Calu3 (cell line): ENCODE measurements at regions not wholly inside any gene's neighbourhood (a gene's known extent, or its start where the extent isn't known, plus 50 kb on each side); places are given as distances from the start of the nearest gene placed in this dataset.

Source experiments
- BruUV-seq: library from RNA; stranded (reverse); fragments of 400-500 nt; replicated peaks from 2 replicates; lab custom pipeline; 2021; lab: Mats Ljungman, UMichigan
- CTCF ChIA-PET: fragments of 300-600 bp; sonication (Branson Sonifier 250); formaldehyde crosslinking; loops from one replicate; lab custom pipeline; 2022; ENCODE audit warnings: antibody characterized with exemption; lab: Charles Lee
- DNase-seq: peaks from one replicate; pipeline ENCODE4 v3.0.0; 2022
- H3K27ac Mint-ChIP-seq: one replicate; pipeline ENCODE4 v1.8.0; 2022; ENCODE audit warnings: mixed read lengths; ENCODE audit not compliant: unreplicated experiment
- H3K27me3 Mint-ChIP-seq: one replicate; pipeline ENCODE4 v1.8.0; 2022; ENCODE audit warnings: mixed read lengths; ENCODE audit not compliant: unreplicated experiment
- H3K36me3 Mint-ChIP-seq: one replicate; pipeline ENCODE4 v1.8.0; 2022; ENCODE audit warnings: mild to moderate bottlenecking, moderate library complexity, mixed read lengths; ENCODE audit not compliant: insufficient read depth, unreplicated experiment
- H3K4me1 Mint-ChIP-seq: one replicate; pipeline ENCODE4 v1.8.0; 2022; ENCODE audit warnings: mild to moderate bottlenecking, low read depth, mixed read lengths; ENCODE audit not compliant: unreplicated experiment
- H3K4me3 Mint-ChIP-seq: one replicate; pipeline ENCODE4 v1.8.0; 2022; ENCODE audit warnings: mild to moderate bottlenecking, low read depth, moderate library complexity, mixed read lengths; ENCODE audit not compliant: unreplicated experiment
- H3K9me3 Mint-ChIP-seq: one replicate; pipeline ENCODE4 v1.8.0; 2022; ENCODE audit warnings: low read depth, mixed read lengths; ENCODE audit not compliant: unreplicated experiment
- CTCF ChIP-seq: fragments of 200-600 bp; IDR thresholded peaks from one replicate; pipeline ENCODE4 v1.8.0; 2022; ENCODE audit warnings: antibody characterized with exemption; ENCODE audit not compliant: unreplicated experiment
- intact Hi-C: fragments of 100-400 bp; cut with micrococcal nuclease; formaldehyde crosslinking; loops from one replicate; pipeline ENCODE4 v1.10.0; 2022; ENCODE audit not compliant: unreplicated experiment

- no peaks in the 10 kb centered on the region for H3K27me3 Mint-ChIP-seq
- DNase-seq, result no peak
- no peak overlapping the region for H3K4me3 Mint-ChIP-seq
- no peak overlapping the region for H3K27ac Mint-ChIP-seq
- peaks cover 11% of the 10 kb centered on the region for H3K4me1 Mint-ChIP-seq
- CTCF ChIA-PET, result no interaction called here
- intact Hi-C loops, result no loop called here
- H3K9me3 Mint-ChIP-seq, result no peaks in the 10 kb centered on the region
- no peak for TF ChIP-seq CTCF
- H3K36me3 Mint-ChIP-seq, result no peaks in the 10 kb centered on the region
- BruUV-seq, result no TSS peak
Measured at GRCh38 chr4:159410076-159410777, 307.3 kb downstream of the RAPGEF2 start.

GRCh38 chr4:159410891-159411290 is 308.0 kb downstream of the RAPGEF2 start:
- Mint-ChIP-seq H3K9me3 (no peaks in the 10 kb centered on the region), H3K4me1 (peaks cover 11% of the 10 kb centered on the region), H3K4me3 (no peak overlapping the region), H3K27me3 (no peaks in the 10 kb centered on the region), H3K27ac (no peak overlapping the region), H3K36me3 (no peaks in the 10 kb centered on the region)
- DNase-seq, result no peak
- BruUV-seq, result no TSS peak
- CTCF ChIA-PET, result no interaction called here
- TF ChIP-seq CTCF, result no peak
- intact Hi-C loops, result no loop called here

- DNase-seq, result no peak
- TF ChIP-seq CTCF, result no peak
- Mint-ChIP-seq H3K9me3 (peaks cover 2% of the 10 kb centered on the region), H3K4me3 (no peak overlapping the region), H3K36me3 (no peaks in the 10 kb centered on the region), H3K4me1 (peaks cover 11% of the 10 kb centered on the region), H3K27ac (no peak overlapping the region), H3K27me3 (no peaks in the 10 kb centered on the region)
- CTCF ChIA-PET, result no interaction called here
- intact Hi-C loops, result no loop called here
- no TSS peak for BruUV-seq
Measured at GRCh38 chr4:159413306-159413943, 310.5 kb downstream of the RAPGEF2 start.

GRCh38 chr4:159414305-159414704 is 311.4 kb downstream of the RAPGEF2 start:
- Mint-ChIP-seq H3K27ac (no peak overlapping the region), H3K27me3 (no peaks in the 10 kb centered on the region), H3K36me3 (no peaks in the 10 kb centered on the region), H3K4me1 (peaks cover 11% of the 10 kb centered on the region), H3K4me3 (no peak overlapping the region), H3K9me3 (peaks cover 2% of the 10 kb centered on the region)
- intact Hi-C loops, result no loop called here
- no peak for DNase-seq
- BruUV-seq, result no TSS peak
- CTCF ChIA-PET, result no interaction called here
- no peak for TF ChIP-seq CTCF
